ENCODE measurements at regions not wholly inside any gene's neighbourhood (a gene's known extent, or its start where the extent isn't known, plus 50 kb on each side); places are given as distances from the start of the nearest gene placed in this dataset.
A peak's percentile ranks its signal among the peaks of the same experiment; 100 is the strongest.

DNA sequence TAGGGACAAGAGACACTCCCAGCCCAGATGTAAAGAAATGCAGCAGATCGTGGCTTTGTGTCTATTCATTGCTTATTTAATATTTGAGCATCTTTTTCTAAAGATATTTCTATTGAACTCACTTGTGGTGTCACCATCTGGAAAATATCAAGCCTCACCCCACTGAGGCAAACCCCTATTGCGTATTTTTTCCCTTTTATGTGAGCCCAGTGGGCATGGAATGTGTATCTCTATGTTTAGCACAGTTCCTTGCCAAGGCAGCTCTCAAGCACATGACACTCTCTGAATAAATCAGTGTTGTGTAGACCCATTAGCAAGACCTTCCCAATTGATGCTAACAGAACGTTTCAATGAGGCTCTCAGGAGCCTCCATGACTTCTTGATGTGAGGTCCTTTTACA, 81.6 kb downstream of the TMEM174 start:
- H3K4me1 Mint-ChIP-seq, result no peaks in the 10 kb centered on the region
- no peak overlapping the region for H3K27ac Mint-ChIP-seq
- ATAC-seq (no peak), DNase-seq (no peak)
- H3K4me3 Mint-ChIP-seq, result no peak overlapping the region
- H3K36me3 Mint-ChIP-seq, result peaks cover 0 to 7% (median 0%) of the 10 kb centered on the region in 3 donors
- H3K27me3 Mint-ChIP-seq, result peaks cover 37 to 84% (median 45%) of the 10 kb centered on the region in 5 donors
- POLR2A ChIA-PET, result no interaction called here
- H3K9me3 Mint-ChIP-seq, result peaks cover 0 to 11% (median 5%) of the 10 kb centered on the region in 9 donors

DNA sequence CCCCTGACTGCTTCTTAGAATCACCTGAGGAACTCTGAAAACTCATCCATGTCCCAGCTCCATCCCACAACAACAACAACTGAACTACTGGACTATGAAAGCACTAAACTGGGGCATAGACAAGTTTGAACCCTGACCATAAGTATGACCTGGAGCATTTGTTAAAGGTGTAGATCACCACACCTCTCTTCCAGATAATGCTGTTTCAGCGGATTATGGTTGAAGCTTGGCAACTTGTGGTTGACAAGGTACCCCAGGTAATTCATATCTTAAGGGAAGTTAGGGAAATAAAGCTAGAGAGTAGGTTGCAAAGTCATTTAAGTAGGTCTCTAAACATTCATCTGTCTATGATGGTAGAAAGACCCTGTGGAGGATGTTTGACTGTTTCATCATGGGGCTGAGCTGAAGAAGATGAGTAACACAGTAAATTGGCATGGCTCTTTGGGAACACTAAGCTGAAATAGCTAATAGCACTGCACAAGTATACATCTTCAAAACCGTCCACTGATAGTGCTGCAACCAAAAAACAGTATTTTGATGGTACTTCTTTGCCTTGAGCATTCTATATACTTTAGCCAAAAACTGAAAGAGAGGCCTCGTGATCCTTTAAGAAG, 80.2 kb downstream of the TMEM174 start:
- POLR2A ChIA-PET, result no interaction called here
- Mint-ChIP-seq H3K27ac (no peak overlapping the region), H3K4me1 (no peaks in the 10 kb centered on the region), H3K27me3 (peaks cover 38 to 84% (median 50%) of the 10 kb centered on the region in 5 donors), H3K9me3 (peaks cover 0 to 11% (median 3%) of the 10 kb centered on the region in 9 donors), H3K36me3 (peaks cover 0 to 7% (median 0%) of the 10 kb centered on the region in 3 donors), H3K4me3 (no peak overlapping the region)
- DNase-seq, result no peak
- no peak for ATAC-seq

DNA sequence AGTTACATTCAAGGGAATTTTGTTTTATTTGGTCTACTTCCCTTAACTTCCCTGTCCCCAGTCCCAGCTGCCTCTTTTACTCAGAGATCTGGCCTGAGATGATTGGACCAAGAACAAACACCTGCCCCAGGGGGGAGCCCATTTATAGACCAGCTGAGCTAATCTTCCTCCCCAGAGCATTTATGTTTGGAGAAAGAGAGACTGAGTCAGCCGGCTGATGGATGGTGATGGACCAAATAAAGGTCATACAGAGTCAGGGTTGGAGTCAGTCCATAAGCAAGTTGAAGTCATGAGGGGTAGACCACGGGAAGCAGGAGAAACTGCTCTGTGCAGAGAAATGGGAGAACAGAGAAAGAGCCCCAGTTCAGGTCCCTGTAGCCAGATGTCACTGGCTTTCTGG, 77.7 kb downstream of the TMEM174 start:
- H3K36me3 Mint-ChIP-seq, result no peaks in the 10 kb centered on the region
- H3K9me3 Mint-ChIP-seq, result no peaks in the 10 kb centered on the region
- H3K27me3 Mint-ChIP-seq, result peaks cover 47 to 92% (median 62%) of the 10 kb centered on the region in 5 donors
- ATAC-seq, result no peak
- POLR2A ChIA-PET, result no interaction called here
- H3K27ac Mint-ChIP-seq, result no peak overlapping the region
- H3K4me1 Mint-ChIP-seq, result no peaks in the 10 kb centered on the region
- H3K4me3 Mint-ChIP-seq, result no peak overlapping the region
- no peak for DNase-seq

DNA sequence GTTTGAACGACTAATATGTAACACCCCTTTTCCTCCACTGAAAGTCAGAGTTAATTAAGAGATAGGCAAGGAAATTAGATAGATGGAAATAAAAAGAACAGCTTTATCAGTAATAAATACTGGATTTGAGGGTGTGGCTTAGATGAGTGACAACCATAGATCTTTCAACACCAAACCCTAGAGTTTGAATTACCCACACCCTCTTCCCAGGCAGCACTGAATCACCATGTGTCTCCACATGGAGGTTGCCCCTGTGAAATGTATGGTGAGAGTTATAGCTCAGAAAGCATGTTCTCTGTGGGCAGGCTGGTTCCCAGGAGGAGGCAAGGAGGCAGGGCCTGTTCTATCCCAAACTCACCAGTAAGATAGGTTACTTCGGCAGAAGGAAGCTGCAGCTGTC, 69.7 kb downstream of the TMEM174 start:
- no peaks in the 10 kb centered on the region for H3K36me3 Mint-ChIP-seq
- ATAC-seq, result no peak
- H3K9me3 Mint-ChIP-seq, result no peaks in the 10 kb centered on the region
- DNase-seq, result no peak
- no peak overlapping the region for H3K27ac Mint-ChIP-seq
- no peak overlapping the region for H3K4me3 Mint-ChIP-seq
- POLR2A ChIA-PET, result no interaction called here
- H3K27me3 Mint-ChIP-seq, result peaks cover 16 to 37% (median 26%) of the 10 kb centered on the region in 5 donors
- no peaks in the 10 kb centered on the region for H3K4me1 Mint-ChIP-seq

DNA sequence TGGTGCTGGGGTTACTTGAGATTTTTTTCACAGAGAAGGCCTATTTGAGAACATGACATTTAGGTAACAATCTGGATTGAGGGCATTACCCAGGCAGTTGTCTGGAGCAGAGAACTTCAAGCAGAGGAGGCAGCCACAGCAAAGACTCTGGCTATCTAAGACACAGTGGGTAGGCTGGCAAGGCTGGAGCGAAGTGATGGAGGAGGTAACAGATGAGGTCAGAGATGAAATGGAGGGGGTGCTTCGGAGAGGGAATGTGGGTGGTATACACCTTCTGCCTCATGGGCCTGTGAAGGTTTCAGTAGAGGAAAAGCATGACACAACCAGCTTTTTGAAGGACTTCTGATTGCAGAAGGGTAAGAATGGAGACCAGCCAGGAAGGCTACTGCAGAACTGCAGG, 65.9 kb downstream of the TMEM174 start:
- peaks cover 20 to 47% (median 39%) of the 10 kb centered on the region in 5 donors for H3K27me3 Mint-ChIP-seq
- no peak overlapping the region for H3K4me3 Mint-ChIP-seq
- H3K36me3 Mint-ChIP-seq, result peaks cover 0 to under 1% (median 0%) of the 10 kb centered on the region in 3 donors
- no peak overlapping the region for H3K27ac Mint-ChIP-seq
- DNase-seq (no peak), ATAC-seq (no peak)
- POLR2A ChIA-PET, result no interaction called here
- no peaks in the 10 kb centered on the region for H3K9me3 Mint-ChIP-seq
- H3K4me1 Mint-ChIP-seq, result peaks cover under 1 to 7% (median 6%) of the 10 kb centered on the region in 4 donors

DNA sequence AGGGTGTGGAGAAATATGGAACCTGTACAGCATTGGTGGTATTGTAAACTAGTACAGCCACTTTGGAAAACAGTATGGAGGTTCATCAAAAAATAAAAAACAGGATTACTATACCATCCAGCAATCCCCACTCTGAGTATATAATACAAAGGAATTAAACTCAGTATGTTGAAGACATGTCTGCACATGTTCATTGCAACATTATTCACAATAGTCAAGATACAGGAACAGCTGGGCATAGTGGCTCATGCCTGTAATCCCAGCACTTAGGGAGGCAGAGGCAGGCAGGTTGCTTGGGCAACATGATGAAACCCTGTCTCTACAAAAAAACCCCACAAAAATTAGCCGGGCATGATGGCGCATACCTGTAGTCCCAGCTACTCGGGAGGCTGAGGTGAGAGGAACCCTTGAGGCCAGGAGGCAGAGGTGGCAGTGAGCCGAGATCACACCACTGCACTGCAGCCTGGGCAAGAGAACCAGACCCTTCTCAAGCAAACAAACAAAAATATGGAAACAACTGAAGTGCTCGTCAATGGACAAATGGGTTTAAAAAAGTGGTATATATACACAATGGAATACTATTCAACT, 63.6 kb downstream of the TMEM174 start:
- H3K27me3 Mint-ChIP-seq, result peaks cover 25 to 62% (median 41%) of the 10 kb centered on the region in 5 donors
- no peaks in the 10 kb centered on the region for H3K9me3 Mint-ChIP-seq
- no peak overlapping the region for H3K27ac Mint-ChIP-seq
- peaks cover 8 to 28% (median 25%) of the 10 kb centered on the region in 4 donors for H3K4me1 Mint-ChIP-seq
- POLR2A ChIA-PET, result no interaction called here
- DNase-seq (no peak), ATAC-seq (no peak)
- H3K4me3 Mint-ChIP-seq, result no peak overlapping the region
- peaks cover 0 to 2% (median 0%) of the 10 kb centered on the region in 3 donors for H3K36me3 Mint-ChIP-seq

DNA sequence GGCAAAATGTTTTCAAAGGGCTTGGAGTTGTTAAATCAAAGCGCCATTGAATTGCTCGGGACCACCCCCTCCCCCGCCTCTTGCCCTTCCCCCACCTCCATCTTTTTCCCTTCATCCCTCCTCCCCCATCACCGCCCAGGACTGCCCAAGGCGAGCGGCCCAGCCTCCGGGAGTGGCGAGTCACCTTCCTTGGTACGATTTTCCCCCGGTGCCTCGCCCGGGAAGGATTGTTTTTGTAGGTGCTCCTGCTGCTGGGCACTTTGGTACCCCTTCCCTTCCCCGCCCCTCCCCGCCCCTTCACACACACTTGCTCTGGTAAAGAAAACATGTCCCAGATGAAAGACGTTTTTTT, 61.2 kb downstream of the TMEM174 start:
- Mint-ChIP-seq H3K27ac (no peak overlapping the region), H3K4me3 (peak overlapping the region in 8 of 10 donors; percentile 54 to 86 (median 70)), H3K36me3 (peaks cover 0 to 2% (median 0%) of the 10 kb centered on the region in 3 donors), H3K27me3 (peaks cover 38 to 85% (median 57%) of the 10 kb centered on the region in 5 donors), H3K9me3 (no peaks in the 10 kb centered on the region), H3K4me1 (peaks cover 8 to 34% (median 31%) of the 10 kb centered on the region in 4 donors)
- DNase-seq (no peak), ATAC-seq (no peak)
- POLR2A ChIA-PET, result no interaction called here

DNA sequence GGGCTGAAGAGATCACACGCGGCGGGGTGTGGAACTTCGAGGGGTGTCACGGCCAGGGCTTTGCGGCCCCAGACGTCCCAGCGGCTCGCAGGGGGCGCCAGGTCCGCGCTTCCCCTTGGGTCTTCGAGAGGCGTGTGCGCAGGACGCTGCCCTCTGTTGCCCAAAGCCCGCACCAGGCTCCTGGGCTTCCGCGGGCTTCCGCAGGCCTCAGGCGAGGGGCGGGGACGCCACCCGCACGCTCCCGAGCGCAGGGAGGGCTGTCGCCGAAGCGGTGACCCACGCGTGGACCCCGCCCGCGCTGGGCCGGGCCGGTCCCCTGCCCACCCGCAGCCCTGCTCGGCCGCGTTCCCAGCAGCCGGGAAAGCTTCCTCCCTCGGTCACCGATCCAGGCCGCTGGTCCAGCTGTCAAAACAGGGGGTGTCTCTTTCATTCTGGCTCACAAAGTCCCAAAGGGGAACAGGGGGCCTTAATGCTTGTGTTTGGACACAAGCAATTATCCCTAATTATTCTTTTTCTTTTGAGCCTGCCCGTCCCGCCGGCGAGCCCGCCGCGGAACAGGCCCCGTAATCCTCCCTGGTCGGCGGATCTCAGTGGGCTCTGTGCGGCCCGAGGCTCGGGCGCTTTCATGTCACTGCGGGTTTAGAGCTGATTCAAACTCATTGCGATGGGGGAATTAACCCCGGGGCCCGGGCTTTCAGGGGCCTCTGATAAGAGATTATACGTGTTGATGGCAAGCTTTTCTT, 60.6 kb downstream of the TMEM174 start:
- peaks cover 0 to 2% (median 0%) of the 10 kb centered on the region in 3 donors for H3K36me3 Mint-ChIP-seq
- H3K4me1 Mint-ChIP-seq, result peaks cover 8 to 34% (median 31%) of the 10 kb centered on the region in 4 donors
- ATAC-seq (peak; percentile 45 to 58), DNase-seq (no peak)
- peaks cover 41 to 89% (median 62%) of the 10 kb centered on the region in 5 donors for H3K27me3 Mint-ChIP-seq
- peak overlapping the region; percentile 56 to 86 (median 72) for H3K4me3 Mint-ChIP-seq
- H3K9me3 Mint-ChIP-seq, result no peaks in the 10 kb centered on the region
- H3K27ac Mint-ChIP-seq, result no peak overlapping the region
- POLR2A ChIA-PET, result no interaction called here

DNA sequence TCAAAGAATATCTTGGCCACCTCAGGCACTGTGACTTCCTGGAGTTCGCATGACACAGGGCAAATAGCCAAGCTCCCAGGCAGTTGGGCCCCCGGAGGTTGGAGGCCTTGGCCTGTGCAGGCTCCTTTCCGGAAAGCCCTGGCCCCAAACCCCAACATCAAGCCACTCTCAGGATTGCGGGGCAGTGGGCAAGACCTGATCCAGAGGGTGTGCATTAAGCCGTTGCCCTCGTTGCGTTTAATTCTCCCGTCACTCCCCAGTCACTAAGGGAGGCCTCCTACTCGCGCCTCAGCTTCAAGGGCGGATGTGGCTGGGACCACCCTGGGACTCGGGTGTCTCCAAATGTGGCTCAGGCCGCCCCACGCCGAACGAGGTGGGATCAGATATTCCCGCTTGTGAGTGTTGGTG, 60.1 kb downstream of the TMEM174 start:
- no peaks in the 10 kb centered on the region for H3K9me3 Mint-ChIP-seq
- H3K4me3 Mint-ChIP-seq, result peak overlapping the region; percentile 47 to 79 (median 64)
- DNase-seq (peak in 1 of 10 donors; percentile 25), ATAC-seq (peak; percentile 20 to 23)
- H3K36me3 Mint-ChIP-seq, result peaks cover 0 to 2% (median 0%) of the 10 kb centered on the region in 3 donors
- POLR2A ChIA-PET, result no interaction called here
- peaks cover 8 to 34% (median 31%) of the 10 kb centered on the region in 4 donors for H3K4me1 Mint-ChIP-seq
- no peak overlapping the region for H3K27ac Mint-ChIP-seq
- H3K27me3 Mint-ChIP-seq, result peaks cover 47 to 95% (median 68%) of the 10 kb centered on the region in 5 donors

DNA sequence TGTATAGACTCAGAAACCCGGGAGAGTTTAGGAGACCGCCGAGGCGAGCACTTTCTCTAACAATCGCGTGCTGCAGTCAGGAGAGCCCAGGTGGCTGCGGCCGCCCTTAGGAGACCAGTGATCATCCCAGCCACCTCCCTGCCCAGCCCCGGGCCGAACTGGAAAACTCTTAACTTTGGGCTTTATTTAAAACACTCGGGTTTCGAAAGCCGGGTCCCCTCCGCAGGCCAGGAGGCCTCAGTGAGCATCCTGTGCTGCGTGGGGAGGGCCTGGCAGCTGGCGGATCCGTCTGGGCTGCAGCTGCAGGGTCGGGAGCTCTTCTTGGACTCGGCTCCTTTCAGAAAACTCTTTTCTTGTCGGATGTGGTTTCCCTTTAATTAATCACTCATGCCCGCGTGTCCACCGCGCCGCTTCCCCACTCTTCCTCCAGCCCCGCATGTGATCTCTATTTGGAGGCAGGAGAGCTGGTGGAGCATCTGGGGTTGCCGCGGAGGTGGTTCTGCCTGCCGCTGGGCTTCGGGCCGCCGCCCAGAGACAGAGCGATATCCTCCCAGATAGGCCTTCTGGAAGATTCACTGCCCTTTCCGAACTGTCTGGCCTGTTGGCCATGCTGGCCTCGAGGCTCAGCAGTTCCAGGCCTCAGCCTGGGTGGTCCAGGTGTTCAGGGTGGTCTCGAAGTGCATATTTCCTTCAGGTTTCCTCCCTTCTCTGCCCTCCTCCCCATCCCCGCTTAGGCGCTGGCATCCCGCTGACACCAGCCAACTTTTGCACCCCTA, 59.5 kb downstream of the TMEM174 start:
- H3K9me3 Mint-ChIP-seq, result no peaks in the 10 kb centered on the region
- H3K27ac Mint-ChIP-seq, result no peak overlapping the region
- H3K36me3 Mint-ChIP-seq, result peaks cover 0 to 2% (median 0%) of the 10 kb centered on the region in 3 donors
- peak overlapping the region; percentile 47 to 79 (median 64) for H3K4me3 Mint-ChIP-seq
- POLR2A ChIA-PET, result no interaction called here
- H3K27me3 Mint-ChIP-seq, result peaks cover 49 to 97% (median 68%) of the 10 kb centered on the region in 5 donors
- H3K4me1 Mint-ChIP-seq, result peaks cover 8 to 34% (median 31%) of the 10 kb centered on the region in 4 donors
- ATAC-seq (peak; percentile 35 to 45), DNase-seq (peak in 1 of 10 donors; percentile 26)

DNA sequence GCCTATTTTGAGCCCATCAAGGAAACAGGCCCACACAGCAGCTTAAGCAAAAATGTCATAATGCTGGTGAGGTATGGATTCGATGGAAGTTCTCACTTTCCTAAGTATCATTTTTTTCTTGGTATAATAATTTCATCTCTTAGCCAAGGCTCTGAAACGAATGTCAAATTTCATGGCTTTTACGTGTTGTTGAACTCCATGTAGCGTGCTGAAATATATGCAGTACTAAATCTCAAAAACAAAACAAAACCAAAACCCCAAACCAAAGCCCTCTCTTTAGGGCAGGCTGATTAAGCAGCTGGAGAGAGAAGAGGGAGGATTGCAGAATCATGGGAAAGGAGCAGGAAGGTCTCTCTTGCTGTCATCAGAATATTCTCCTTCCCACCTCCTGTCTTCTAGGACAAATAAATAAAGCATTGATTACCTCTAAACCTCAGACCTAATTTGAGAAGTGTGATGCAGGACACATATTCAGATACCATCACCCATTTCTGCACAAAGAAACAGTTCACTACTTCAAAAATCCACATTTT, 58.3 kb downstream of the TMEM174 start:
- Mint-ChIP-seq H3K4me3 (peak overlapping the region in 7 of 10 donors; percentile 10 to 79 (median 74)), H3K4me1 (peaks cover 8 to 34% (median 31%) of the 10 kb centered on the region in 4 donors), H3K27me3 (peaks cover 53 to 97% (median 70%) of the 10 kb centered on the region in 5 donors), H3K36me3 (peaks cover 0 to 2% (median 0%) of the 10 kb centered on the region in 3 donors), H3K9me3 (no peaks in the 10 kb centered on the region), H3K27ac (no peak overlapping the region)
- DNase-seq (no peak), ATAC-seq (no peak)
- POLR2A ChIA-PET, result no interaction called here

All from naive thymus-derived CD8-positive, alpha-beta T cell (primary cell).